NCI-H2029 (cell line): ENCODE measurements at regions not wholly inside any gene's neighbourhood (a gene's known extent, or its start where the extent isn't known, plus 50 kb on each side); places are given as distances from the start of the nearest gene placed in this dataset.

ENCODE experiments used
- DNase-seq: peaks from one replicate; lab custom pipeline; 2025; lab: John Stamatoyannopoulos, UW

DNA sequence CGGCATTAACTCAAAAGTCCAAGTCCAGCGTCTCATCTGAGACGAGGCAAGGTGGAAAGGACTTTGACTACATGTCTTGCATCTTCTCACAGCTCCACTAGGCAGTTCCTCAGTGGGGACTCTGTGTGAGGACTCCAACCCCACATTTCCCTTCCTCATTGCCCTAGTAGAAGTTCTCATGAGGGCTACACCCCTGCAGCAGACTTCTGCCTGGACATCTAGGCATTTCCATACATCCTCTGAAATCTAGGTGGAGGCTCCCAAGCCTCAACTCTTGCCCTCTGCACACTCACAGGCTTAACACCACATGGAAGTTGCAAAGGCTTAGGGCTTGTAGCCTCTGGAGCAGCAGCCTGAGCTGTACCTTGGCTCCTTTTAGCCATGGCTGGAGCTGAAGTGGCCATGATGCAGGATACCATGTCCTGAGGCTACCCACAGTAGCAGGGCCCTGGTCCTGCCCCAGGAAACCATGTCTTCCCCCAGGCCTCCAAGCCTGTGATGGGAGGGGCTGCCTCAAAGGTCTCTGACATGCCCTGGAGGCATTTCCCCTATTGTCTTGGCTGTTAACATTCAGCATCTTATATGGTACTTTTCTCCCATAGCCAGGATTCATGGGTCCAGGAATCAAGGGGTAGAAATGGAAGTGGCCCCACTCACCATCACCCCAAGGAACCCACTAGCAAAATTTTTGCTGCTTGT lies 194.6 kb upstream of the KCNG1 start:
- DNase-seq, result no peak

DNA sequence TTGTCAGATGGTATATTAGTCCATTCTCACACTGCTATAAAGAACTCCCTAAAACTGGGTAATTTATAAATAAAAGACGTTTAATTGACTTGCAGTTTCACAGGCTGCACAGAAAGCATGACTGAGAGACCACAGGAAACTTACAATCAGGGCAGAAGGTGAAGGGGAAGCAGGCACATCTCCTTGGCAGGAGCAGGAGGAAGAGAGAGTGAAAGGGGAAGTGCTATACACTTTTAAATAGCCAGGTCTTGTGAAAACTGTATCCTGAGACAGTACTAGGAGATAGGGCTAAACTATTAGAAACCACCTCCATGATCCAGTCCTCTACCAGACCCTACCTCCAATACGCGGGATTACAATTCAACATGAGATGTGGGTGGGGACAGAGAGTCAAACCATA lies 193.9 kb upstream of the KCNG1 start:
- no peak for DNase-seq

GRCh38 chr20:51212816-51213215 lies 189.9 kb upstream of the KCNG1 start:
- DNase-seq, result no peak

GRCh38 chr20:51211191-51211590 lies 188.3 kb upstream of the KCNG1 start:
- no peak for DNase-seq

GRCh38 chr20:51210084-51210483 lies 187.2 kb upstream of the KCNG1 start:
- DNase-seq, result no peak

GRCh38 chr20:51208162-51208561 lies 185.3 kb upstream of the KCNG1 start:
- DNase-seq, result no peak

DNA sequence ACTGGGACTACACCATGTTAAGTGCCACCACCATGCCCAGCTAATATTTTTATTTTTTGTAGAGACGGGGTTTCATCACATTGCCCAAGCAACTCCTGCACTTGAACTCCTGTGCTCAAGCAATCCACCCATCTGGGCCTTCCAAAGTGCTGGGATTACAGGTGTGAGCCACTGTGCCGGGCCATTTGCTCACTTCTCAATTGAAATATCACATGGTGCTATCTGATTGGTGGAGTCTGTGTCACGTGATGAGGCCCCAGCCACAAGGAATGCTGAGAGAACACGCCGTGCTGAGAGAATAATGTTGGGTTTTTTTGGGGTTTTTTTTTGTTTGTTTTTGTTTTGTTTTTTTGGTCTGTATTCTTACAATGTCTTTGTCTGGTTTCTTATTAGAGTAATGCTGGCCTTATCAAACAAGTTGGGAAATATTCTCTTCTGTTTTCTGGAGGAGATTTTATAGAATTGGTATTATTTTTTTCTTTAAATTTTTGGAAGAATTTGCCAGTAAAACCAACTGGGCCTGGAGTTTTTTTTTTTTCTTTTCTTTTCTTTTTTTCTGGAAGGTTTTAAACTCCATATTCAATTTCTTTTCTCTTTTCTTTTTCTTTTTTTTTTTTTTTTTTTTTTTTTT lies 183.2 kb upstream of the KCNG1 start:
- no peak for DNase-seq

DNA sequence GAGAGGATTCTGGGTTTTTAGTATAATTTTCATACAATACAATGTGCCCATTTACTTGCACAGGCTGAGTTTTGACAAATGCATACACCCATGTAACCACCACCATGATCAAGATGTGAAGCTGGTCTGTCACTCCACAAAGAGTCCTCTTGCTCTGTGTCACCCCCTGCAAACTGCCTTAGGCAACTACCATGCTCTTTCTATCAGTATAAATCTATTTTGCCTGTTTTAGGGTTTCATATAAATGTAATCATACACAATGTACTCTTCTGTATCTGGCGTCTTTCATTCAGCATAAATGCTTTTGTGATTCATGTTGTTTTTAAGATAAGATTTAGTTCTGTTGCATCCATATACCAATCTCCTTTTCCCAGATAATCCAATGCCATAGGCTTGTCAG lies 181.9 kb upstream of the KCNG1 start:
- no peak for DNase-seq

DNA sequence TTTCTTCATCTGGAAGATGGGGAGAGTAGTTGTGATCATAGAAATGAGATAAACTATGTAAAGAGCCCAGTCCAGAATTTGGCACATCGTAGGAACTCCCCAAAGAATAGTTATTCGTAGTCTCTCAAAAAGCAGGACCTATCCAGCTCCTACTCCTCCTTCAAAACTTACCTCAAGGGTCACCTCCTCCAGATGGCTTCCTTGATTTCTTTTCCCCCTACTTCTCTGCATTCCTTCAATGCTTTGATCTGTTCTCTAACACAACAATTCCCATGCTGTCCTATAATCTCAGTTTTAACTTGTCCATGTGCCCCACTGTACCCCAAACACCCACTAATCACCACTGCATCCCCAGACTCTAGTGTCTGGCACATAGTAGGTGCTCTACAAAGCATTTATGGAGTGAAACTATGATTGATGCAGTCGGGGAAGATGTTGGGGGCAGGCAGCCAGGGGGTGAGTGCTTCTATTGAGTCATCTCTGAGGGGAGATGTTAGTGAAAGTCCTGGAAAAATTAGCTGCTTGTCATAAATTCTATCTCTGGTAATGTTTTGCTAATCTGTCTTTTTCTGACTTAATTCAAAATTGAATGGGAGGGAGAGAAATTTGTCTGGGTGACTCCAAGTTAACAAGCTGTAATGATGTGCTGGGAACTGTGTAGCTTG lies 181.3 kb upstream of the KCNG1 start:
- DNase-seq, result no peak

GRCh38 chr20:51202304-51202703 lies 179.4 kb upstream of the KCNG1 start:
- no peak for DNase-seq

GRCh38 chr20:51199920-51200319 lies 177.0 kb upstream of the KCNG1 start:
- no peak for DNase-seq

DNA sequence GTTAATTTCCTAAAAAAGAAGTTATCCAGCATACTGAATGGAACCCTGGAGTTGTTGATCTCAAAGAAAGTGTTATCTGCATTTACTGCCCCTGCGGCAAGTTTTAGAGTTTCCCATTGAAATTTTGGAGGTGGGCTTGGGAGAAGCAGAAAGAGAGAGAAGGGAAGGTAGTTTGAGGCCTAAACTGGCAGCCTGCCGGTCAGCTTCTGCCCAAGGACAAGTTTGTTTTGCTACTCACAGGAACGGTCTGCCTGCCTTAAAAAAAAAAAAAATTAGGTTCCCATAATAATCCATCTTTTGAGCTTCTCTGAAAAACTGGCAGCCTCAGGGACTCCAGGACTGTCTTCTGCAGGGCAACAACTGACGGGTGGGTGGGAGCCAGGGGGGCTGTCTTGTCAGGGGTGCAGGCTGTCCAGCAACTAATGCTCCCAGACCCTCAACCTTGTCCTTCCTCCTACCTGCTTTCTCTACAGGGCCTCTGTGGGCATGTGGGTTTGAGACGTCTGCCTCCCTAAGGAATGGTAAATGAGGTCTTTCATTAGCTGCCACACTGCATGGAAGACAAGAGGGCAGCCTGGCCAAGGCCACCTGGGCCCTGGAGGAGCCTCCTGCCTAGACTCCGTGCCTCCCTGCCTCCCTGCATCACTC lies 176.1 kb upstream of the KCNG1 start:
- DNase-seq, result no peak

DNA sequence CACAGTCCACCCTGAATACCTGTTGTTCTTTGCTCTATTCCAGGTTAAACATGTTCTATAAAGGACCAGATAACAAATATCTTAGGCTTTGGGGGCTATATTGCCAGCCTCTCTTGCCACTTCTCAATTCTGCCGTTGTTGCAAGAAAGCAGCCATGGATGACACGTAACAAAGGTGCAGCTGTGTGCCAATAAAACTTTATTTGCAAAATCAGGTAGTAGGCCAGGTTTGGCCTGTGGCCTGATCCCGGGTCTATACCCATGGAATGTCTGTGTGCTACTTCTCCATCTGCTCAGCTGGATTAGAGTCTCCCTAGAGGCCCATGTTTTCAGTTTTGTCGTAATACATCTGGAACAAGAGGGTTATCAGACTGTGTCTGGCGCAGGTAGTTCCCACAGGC lies 175.3 kb upstream of the KCNG1 start:
- DNase-seq, result no peak

GRCh38 chr20:51196991-51197651 lies 174.2 kb upstream of the KCNG1 start:
- no peak for DNase-seq

DNA sequence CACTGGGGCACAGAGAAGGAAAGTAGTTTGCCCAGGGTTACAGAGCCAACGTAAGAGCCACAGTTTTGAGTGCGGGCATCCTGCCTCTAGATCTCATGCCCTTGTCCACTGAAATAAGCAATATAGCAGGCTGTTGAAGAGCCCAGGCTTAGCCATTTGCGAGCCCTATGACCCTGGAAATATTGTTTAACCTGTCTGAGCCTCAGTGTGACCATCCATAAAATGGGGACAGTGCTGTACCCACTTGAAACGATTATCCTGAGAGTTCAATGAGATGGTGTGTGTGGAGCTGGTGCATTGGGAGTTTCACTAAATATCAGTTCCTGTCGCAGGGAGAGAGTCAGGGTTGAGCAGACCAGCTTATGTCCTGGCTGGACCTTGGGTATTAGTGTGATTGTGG lies 173.1 kb upstream of the KCNG1 start:
- DNase-seq, result no peak

- DNase-seq, result no peak
These were observed 172.6 kb upstream of the KCNG1 start for GRCh38 chr20:51195419-51195901.

DNA sequence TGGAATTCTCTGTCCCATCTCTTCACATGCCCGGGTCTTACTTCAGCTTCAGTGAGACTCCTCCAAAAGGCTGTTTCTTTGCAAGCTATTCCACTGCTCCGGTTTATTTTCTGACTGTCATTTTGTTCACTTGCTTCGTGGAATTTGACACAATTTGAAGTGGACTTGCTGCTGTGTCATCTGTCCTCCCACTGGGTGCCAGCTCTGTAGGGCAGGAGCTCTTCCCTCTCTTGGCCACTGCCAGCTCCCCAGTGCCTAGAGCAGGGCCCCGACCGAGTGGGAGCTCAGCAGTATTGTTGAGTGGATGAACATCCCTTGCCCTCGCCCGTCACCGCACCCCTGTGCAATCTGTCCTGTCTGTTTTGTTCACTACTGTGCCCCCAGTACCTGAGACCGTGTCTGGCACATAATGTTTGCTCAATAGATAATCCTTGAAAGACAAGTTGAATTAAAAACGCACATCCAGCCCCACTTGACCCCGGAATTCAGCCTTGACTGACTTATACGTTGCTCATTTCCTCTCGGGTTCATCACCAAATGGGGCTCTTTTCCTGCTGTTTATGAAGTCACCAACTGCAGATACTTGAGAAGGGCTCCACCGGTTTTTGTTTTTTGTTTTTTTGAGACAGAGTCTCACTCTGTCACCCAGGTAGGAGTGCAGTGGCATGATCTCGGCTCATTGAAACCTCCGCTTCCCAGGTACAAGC lies 170.3 kb upstream of the KCNG1 start:
- no peak for DNase-seq

DNA sequence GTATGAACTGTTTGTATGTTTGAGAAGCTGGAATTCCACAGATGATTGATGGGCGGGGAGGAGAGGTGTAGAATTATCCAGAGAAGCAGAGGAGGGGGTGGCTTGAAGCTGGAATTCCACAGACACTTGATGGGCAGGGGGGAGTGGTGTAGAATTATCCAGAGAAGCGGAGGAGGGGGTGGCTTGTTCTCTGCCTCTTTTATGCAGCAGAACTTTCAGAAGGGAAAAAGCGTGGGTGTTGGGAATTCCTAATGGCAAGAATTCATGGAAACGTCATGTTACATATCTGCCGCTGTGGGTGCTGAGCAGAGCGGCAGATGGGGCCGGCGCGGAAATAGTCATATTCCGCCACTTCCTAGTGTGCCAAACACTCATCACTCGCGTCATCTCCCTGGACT lies 167.9 kb upstream of the KCNG1 start:
- no peak for DNase-seq

DNA sequence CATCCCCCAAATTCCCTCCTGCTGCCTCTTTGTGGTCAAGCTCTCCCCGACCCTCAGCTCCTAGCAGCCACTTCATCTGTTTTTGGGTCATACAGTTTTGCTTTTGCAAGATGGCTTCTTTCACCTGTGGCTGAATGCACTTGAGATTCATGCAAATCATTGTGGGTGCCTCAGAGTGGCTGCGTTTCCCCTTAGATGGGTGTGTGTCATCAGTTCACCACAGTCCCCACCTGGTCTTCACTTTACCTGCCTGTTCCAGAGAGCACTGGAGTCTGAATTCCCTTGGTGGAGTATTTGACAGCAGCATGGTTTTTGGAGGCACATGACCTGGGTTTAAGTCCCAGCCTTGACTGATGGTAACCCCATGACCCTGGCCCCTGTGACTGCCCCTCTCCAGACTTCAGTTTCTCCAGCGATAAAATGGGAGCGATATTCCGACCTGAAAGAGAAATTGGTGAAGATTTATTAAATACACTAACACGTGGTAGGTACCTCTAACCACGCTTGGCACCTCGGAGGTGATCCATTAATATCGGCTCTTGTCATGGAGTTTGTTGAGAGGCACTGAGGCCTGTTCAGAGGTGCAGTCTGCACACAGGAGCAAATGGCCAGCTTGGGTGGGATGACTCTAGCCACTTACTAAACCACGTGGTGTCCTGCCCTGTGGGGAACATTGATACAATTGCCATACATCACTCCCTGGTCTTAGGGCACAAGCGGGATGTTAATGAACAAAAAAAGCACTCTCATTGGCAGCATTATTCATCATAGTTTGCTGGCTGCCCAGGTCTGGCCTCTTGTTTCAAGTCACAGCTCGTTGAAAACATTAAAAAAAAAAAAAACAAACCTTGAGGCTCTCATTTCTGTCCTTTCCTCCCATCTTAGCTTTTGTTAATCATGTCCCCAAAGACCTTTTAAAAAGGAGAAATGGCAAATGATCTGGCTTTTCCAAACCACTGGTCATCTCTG lies 167.2 kb upstream of the KCNG1 start:
- no peak for DNase-seq

GRCh38 chr20:51188941-51189340 lies 166.0 kb upstream of the KCNG1 start:
- DNase-seq, result no peak
